GM19193 (cell line): ENCODE measurements at regions not wholly inside any gene's neighbourhood (a gene's known extent, or its start where the extent isn't known, plus 50 kb on each side); places are given as distances from the start of the nearest gene placed in this dataset.

Experiments used
- POLR2A ChIP-seq: IDR thresholded peaks from 4 replicates; pipeline ENCODE4 v1.6.1; 2011; ENCODE audit not compliant: insufficient read depth, insufficient read length; ENCODE audit errors: extremely low read depth

GRCh38 chr1:209319549-209319948, 264.0 kb upstream of the CAMK1G start:
- TF ChIP-seq POLR2A, result no peak

- TF ChIP-seq POLR2A, result no peak
Measured at GRCh38 chr1:209323743-209324142, 259.8 kb upstream of the CAMK1G start.

- no peak for TF ChIP-seq POLR2A
Measured at GRCh38 chr1:209324901-209325871, 258.3 kb upstream of the CAMK1G start.

- no peak for TF ChIP-seq POLR2A
Measured at GRCh38 chr1:209326076-209326475, 257.4 kb upstream of the CAMK1G start.

GRCh38 chr1:209326831-209327230, 256.7 kb upstream of the CAMK1G start:
- TF ChIP-seq POLR2A, result no peak

GRCh38 chr1:209328196-209328595, 255.3 kb upstream of the CAMK1G start:
- TF ChIP-seq POLR2A, result no peak

- TF ChIP-seq POLR2A, result no peak
Measured at GRCh38 chr1:209335178-209335577, 248.3 kb upstream of the CAMK1G start.

GRCh38 chr1:209341146-209341545, 242.4 kb upstream of the CAMK1G start:
- no peak for TF ChIP-seq POLR2A

GRCh38 chr1:209341673-209342420, 241.7 kb upstream of the CAMK1G start:
- no peak for TF ChIP-seq POLR2A

- no peak for TF ChIP-seq POLR2A
Measured at GRCh38 chr1:209342441-209343175, 240.9 kb upstream of the CAMK1G start.

- TF ChIP-seq POLR2A, result no peak
Measured at GRCh38 chr1:209343511-209343910, 240.0 kb upstream of the CAMK1G start.

GRCh38 chr1:209344156-209344555, 239.4 kb upstream of the CAMK1G start:
- TF ChIP-seq POLR2A, result no peak

- no peak for TF ChIP-seq POLR2A
Measured at GRCh38 chr1:209349363-209350308, 233.9 kb upstream of the CAMK1G start.

GRCh38 chr1:209353053-209353452, 230.5 kb upstream of the CAMK1G start:
- TF ChIP-seq POLR2A, result no peak
